ENCODE measurements at regions not wholly inside any gene's neighbourhood (a gene's known extent, or its start where the extent isn't known, plus 50 kb on each side); places are given as distances from the start of the nearest gene placed in this dataset.

DNA sequence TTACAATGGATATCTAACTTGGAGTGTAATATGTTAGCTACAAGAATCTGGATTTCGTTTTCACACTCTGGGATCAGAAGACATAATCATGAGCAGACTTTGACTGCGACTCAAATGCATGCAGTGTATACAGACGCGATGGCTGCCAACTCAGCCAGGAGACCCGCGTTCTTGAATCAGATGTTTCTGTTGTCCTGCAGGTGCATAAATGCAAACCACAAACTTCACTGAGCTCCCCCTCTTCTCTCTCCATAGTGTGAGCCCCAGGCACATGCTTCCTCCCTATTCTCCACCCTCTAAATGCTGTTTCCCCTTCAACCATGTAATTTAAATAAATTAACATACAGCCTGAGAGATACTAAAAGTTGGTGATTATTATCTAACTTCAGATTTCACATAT lies 347.9 kb downstream of the DCHS2 start:
- no peak for TF ChIP-seq CTCF (IDR thresholded peaks at IDR 0.05)
- Histone ChIP-seq H3K9me3 (no peaks in the 10 kb centered on the region), H3K27me3 (no peaks in the 10 kb centered on the region), H3K36me3 (no peaks in the 10 kb centered on the region), H3K4me3 (ENCODE audit: low read depth in 1 of 2, low read length in 1 of 2) (no peak overlapping the region), H3K27ac (no peak overlapping the region), H3K4me1 (ENCODE audit: control insufficient read depth in 1 of 2, insufficient read depth in 1 of 2, low read depth in 1 of 2, low read length in 1 of 2) (no peaks in the 10 kb centered on the region)

GRCh38 chr4:154142664-154143063 lies 348.9 kb downstream of the DCHS2 start:
- H3K4me1 ChIP-seq (ENCODE audit: control insufficient read depth in 1 of 2, insufficient read depth in 1 of 2, low read depth in 1 of 2, low read length in 1 of 2), result no peaks in the 10 kb centered on the region
- H3K27ac ChIP-seq, result no peak overlapping the region
- no peak overlapping the region for H3K4me3 ChIP-seq (ENCODE audit: low read depth in 1 of 2, low read length in 1 of 2)
- no peak for TF ChIP-seq CTCF (IDR thresholded peaks at IDR 0.05)
- no peaks in the 10 kb centered on the region for H3K27me3 ChIP-seq
- H3K36me3 ChIP-seq, result no peaks in the 10 kb centered on the region
- no peaks in the 10 kb centered on the region for H3K9me3 ChIP-seq

DNA sequence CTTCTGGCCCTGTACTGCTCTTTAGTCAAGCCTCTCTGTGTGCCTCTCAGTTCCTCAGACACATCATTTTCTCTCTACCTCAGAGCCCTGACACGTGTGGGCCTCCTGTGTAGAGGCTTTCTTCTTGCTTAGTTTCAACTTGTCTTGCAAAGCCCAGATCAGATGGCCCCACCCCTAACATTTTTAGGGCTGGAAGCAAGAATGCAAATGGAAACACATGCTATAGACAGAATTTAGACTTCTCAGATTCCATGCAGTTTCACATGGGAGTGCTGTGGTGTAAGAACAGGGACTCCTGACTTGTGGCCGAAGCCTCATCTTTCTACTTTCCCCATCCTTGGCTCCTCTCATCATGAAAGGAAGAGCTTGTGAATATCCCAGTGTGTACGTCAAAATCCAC lies 350.7 kb downstream of the DCHS2 start:
- H3K36me3 ChIP-seq, result no peaks in the 10 kb centered on the region
- H3K4me1 ChIP-seq (ENCODE audit: control insufficient read depth in 1 of 2, insufficient read depth in 1 of 2, low read depth in 1 of 2, low read length in 1 of 2), result no peaks in the 10 kb centered on the region
- no peaks in the 10 kb centered on the region for H3K27me3 ChIP-seq
- no peaks in the 10 kb centered on the region for H3K9me3 ChIP-seq
- no peak overlapping the region for H3K27ac ChIP-seq
- no peak for TF ChIP-seq CTCF (IDR thresholded peaks at IDR 0.05)
- no peak overlapping the region for H3K4me3 ChIP-seq (ENCODE audit: low read depth in 1 of 2, low read length in 1 of 2)

DNA sequence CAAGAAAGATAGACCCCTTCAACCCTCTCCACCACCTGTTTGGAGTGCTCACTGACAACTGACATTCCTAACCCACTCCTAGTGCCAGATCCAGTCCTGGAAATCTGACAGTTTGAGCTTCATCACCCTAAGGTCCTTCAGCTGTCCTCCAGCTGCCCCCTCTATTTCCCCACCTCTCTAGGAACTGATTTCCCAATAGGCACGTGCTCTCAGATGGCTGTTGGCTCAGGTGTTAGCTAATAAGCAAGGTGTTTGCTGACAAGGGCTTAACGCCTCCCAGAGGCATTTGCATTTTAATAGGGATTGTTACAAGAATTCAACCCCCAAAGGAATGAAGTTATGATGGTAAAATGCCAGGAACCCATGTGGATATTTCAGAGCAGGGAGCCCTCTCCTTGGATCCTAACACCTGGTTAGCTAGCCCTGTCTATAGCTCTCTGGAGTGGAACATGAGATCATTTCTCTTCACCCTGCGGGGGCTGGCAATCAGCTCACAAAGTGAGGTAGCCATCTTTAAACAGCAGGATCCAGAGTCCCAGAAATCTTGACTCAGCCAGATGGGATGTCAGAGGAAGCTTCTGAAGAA lies 348.5 kb upstream of the SFRP2 start:
- no peak overlapping the region for H3K27ac ChIP-seq
- H3K4me3 ChIP-seq (ENCODE audit: low read depth in 1 of 2, low read length in 1 of 2), result no peak overlapping the region
- H3K36me3 ChIP-seq, result no peaks in the 10 kb centered on the region
- H3K27me3 ChIP-seq, result no peaks in the 10 kb centered on the region
- no peaks in the 10 kb centered on the region for H3K4me1 ChIP-seq (ENCODE audit: control insufficient read depth in 1 of 2, insufficient read depth in 1 of 2, low read depth in 1 of 2, low read length in 1 of 2)
- H3K9me3 ChIP-seq, result no peaks in the 10 kb centered on the region
- TF ChIP-seq CTCF (IDR thresholded peaks at IDR 0.05), result no peak

GRCh38 chr4:154135576-154135975 lies 346.7 kb upstream of the SFRP2 start:
- TF ChIP-seq CTCF (IDR thresholded peaks at IDR 0.05), result no peak
- no peaks in the 10 kb centered on the region for H3K36me3 ChIP-seq
- H3K27me3 ChIP-seq, result no peaks in the 10 kb centered on the region
- H3K4me1 ChIP-seq (ENCODE audit: control insufficient read depth in 1 of 2, insufficient read depth in 1 of 2, low read depth in 1 of 2, low read length in 1 of 2), result no peaks in the 10 kb centered on the region
- H3K4me3 ChIP-seq (ENCODE audit: low read depth in 1 of 2, low read length in 1 of 2), result no peak overlapping the region
- no peak overlapping the region for H3K27ac ChIP-seq
- no peaks in the 10 kb centered on the region for H3K9me3 ChIP-seq

- no peak overlapping the region for H3K4me3 ChIP-seq (ENCODE audit: low read depth in 1 of 2, low read length in 1 of 2)
- H3K27me3 ChIP-seq, result no peaks in the 10 kb centered on the region
- no peak for TF ChIP-seq CTCF (IDR thresholded peaks at IDR 0.05)
Observed at GRCh38 chr4:154132406-154132805, 343.5 kb upstream of the SFRP2 start.

More at GRCh38 chr4:154132406-154132805, 343.5 kb upstream of the SFRP2 start:
- Histone ChIP-seq H3K4me1 (ENCODE audit: control insufficient read depth in 1 of 2, insufficient read depth in 1 of 2, low read depth in 1 of 2, low read length in 1 of 2) (no peaks in the 10 kb centered on the region), H3K36me3 (no peaks in the 10 kb centered on the region), H3K9me3 (no peaks in the 10 kb centered on the region), H3K27ac (no peak overlapping the region)

Data from neutrophil (primary cell).